ENCODE measurements at regions not wholly inside any gene's neighbourhood (a gene's known extent, or its start where the extent isn't known, plus 50 kb on each side); places are given as distances from the start of the nearest gene placed in this dataset.

- TF ChIP-seq CTCF (IDR thresholded peaks at IDR 0.05) (no peak), POLR2A (IDR thresholded peaks at IDR 0.05) (no peak), POLR2AphosphoS5 (IDR thresholded peaks at IDR 0.05; ENCODE audit: insufficient read depth in 1 of 2, low read depth in 1 of 2) (no peak)
These were observed 73.6 kb upstream of the RGPD5 start for GRCh38 chr2:109720380-109721106.

All from vagina (tissue), 2 donors.